HG02588 (cell line): ENCODE measurements at regions not wholly inside any gene's neighbourhood (a gene's known extent, or its start where the extent isn't known, plus 50 kb on each side); places are given as distances from the start of the nearest gene placed in this dataset.

Source experiments
- ATAC-seq: cut with Tn5 transposase; IDR thresholded peaks from one replicate; pipeline ENCODE4 v1.9.1; 2021; ENCODE audit warnings: mild to moderate bottlenecking, moderate library complexity; ENCODE audit not compliant: unreplicated experiment

- ATAC-seq, result no peak
Measured at GRCh38 chr5:87966213-87966612, 302.4 kb downstream of the TMEM161B start.

- ATAC-seq, result no peak
Measured at GRCh38 chr5:87954121-87954520, 314.5 kb downstream of the TMEM161B start.

GRCh38 chr5:87951661-87952060 lies 317.0 kb downstream of the TMEM161B start:
- no peak for ATAC-seq

GRCh38 chr5:87949676-87950631 lies 318.7 kb downstream of the TMEM161B start:
- no peak for ATAC-seq

- ATAC-seq, result no peak
Measured at GRCh38 chr5:87948486-87948885, 320.2 kb downstream of the TMEM161B start.

- no peak for ATAC-seq
Measured at GRCh38 chr5:87946271-87946670, 322.4 kb downstream of the TMEM161B start.

GRCh38 chr5:87945286-87945650 lies 323.4 kb downstream of the TMEM161B start:
- ATAC-seq, result no peak

GRCh38 chr5:87944553-87945285 lies 323.9 kb downstream of the TMEM161B start:
- no peak for ATAC-seq

- no peak for ATAC-seq
Measured at GRCh38 chr5:87940775-87941174, 327.9 kb downstream of the TMEM161B start.

- no peak for ATAC-seq
Measured at GRCh38 chr5:87936667-87937066, 332.0 kb downstream of the TMEM161B start.

GRCh38 chr5:87924436-87924835 lies 344.2 kb downstream of the TMEM161B start:
- no peak for ATAC-seq

GRCh38 chr5:87916320-87916719 lies 352.3 kb downstream of the TMEM161B start:
- ATAC-seq, result no peak

GRCh38 chr5:87912419-87912818 lies 356.2 kb downstream of the TMEM161B start:
- no peak for ATAC-seq

GRCh38 chr5:87909382-87909781 lies 359.3 kb downstream of the TMEM161B start:
- ATAC-seq, result no peak

- no peak for ATAC-seq
Measured at GRCh38 chr5:87906962-87907361, 361.7 kb downstream of the TMEM161B start.

GRCh38 chr5:87900419-87900818 lies 368.2 kb downstream of the TMEM161B start:
- no peak for ATAC-seq

- peak; percentile 50 for ATAC-seq
Measured at GRCh38 chr5:87899721-87900131, 368.9 kb downstream of the TMEM161B start.

- no peak for ATAC-seq
Measured at GRCh38 chr5:87899208-87899661, 369.4 kb downstream of the TMEM161B start.

- ATAC-seq, result no peak
Measured at GRCh38 chr5:87898574-87898973, 370.1 kb downstream of the TMEM161B start.

GRCh38 chr5:87888139-87888538 lies 380.5 kb downstream of the TMEM161B start:
- ATAC-seq, result no peak

- ATAC-seq, result no peak
Measured at GRCh38 chr5:87887247-87887646, 381.4 kb downstream of the TMEM161B start.

GRCh38 chr5:87886164-87886563 lies 382.5 kb downstream of the TMEM161B start:
- ATAC-seq, result no peak
